ENCODE measurements at regions not wholly inside any gene's neighbourhood (a gene's known extent, or its start where the extent isn't known, plus 50 kb on each side); places are given as distances from the start of the nearest gene placed in this dataset.

- Histone ChIP-seq H3K79me2 (ENCODE audit: insufficient read depth, low read length) (no peaks in the 10 kb centered on the region), H4K20me1 (ENCODE audit: insufficient read depth, low read length) (no peaks in the 10 kb centered on the region), H2AFZ (ENCODE audit: low read length) (no peak overlapping the region), H3K4me1 (ENCODE audit: insufficient read depth, low read length) (no peaks in the 10 kb centered on the region), H3K4me2 (ENCODE audit: low read depth, low read length) (no peak overlapping the region), H3K9ac (ENCODE audit: insufficient read depth, low read depth, low read length) (no peak overlapping the region), H3K36me3 (replicated peaks in 1 of 2; ENCODE audit: control insufficient read depth in 1 of 2, insufficient read depth in 2 of 2, low read length in 2 of 2) (no peaks in the 10 kb centered on the region; a peak in 1 of 5 replicates), H3K27ac (ENCODE audit: extremely low read length, insufficient read depth, low read length) (no peak overlapping the region), H3K27me3 (ENCODE audit: control insufficient read depth in 1 of 2, insufficient read depth in 2 of 2, low read length in 2 of 2) (no peaks in the 10 kb centered on the region), H3K9me3 (ENCODE audit: low read length) (no peaks in the 10 kb centered on the region), H3K4me3 (replicated peaks in 1 of 3; ENCODE audit: insufficient read depth in 1 of 3, low read depth in 2 of 3, low read length in 3 of 3) (no peak overlapping the region)
- TF ChIP-seq NR2F1 (CRISPR knock-in tag; IDR thresholded peaks at IDR 0.05): no peak
- no peak for TF ChIP-seq ASH2L (IDR thresholded peaks at IDR 0.05; ENCODE audit: insufficient read length, low read depth, low read length)
- DNase-seq (ENCODE audit: low spot score) (no peak), FAIRE-seq (no peak), ATAC-seq (no peak)
- in situ Hi-C loops (cut with HindIII; ENCODE audit: extremely low pct_ligation_motif_present, low pct_unique_long_range_greater_than_20kb): no loop called here
- intact Hi-C loops (cut with micrococcal nuclease; ENCODE audit: unreplicated experiment): no loop called here
- WGBS (ENCODE audit: low lambda C conversion rate): 36% methylated on average over 4 of the region's 4 CpGs
- ChIA-PET CTCF (ENCODE audit: low intra/inter-chr PET ratio, low total read pairs) (no interaction called here), POLR2A (no interaction called here)
- no TSS peak for BruUV-seq (replicated peaks)
Measured at GRCh38 chr4:18247189-18247588, 225.6 kb upstream of the LCORL start.

- Histone ChIP-seq H3K4me1 (ENCODE audit: insufficient read depth, low read length) (no peaks in the 10 kb centered on the region), H3K9me3 (ENCODE audit: low read length) (no peaks in the 10 kb centered on the region), H3K79me2 (ENCODE audit: insufficient read depth, low read length) (no peaks in the 10 kb centered on the region), H3K27ac (ENCODE audit: extremely low read length, insufficient read depth, low read length) (no peak overlapping the region), H4K20me1 (ENCODE audit: insufficient read depth, low read length) (no peaks in the 10 kb centered on the region), H3K4me3 (replicated peaks in 1 of 3; ENCODE audit: insufficient read depth in 1 of 3, low read depth in 2 of 3, low read length in 3 of 3) (no peak overlapping the region), H3K27me3 (ENCODE audit: control insufficient read depth in 1 of 2, insufficient read depth in 2 of 2, low read length in 2 of 2) (no peaks in the 10 kb centered on the region), H3K9ac (ENCODE audit: insufficient read depth, low read depth, low read length) (no peak overlapping the region), H2AFZ (ENCODE audit: low read length) (no peak overlapping the region), H3K4me2 (ENCODE audit: low read depth, low read length) (no peak overlapping the region), H3K36me3 (replicated peaks in 1 of 2; ENCODE audit: control insufficient read depth in 1 of 2, insufficient read depth in 2 of 2, low read length in 2 of 2) (no peaks in the 10 kb centered on the region; a peak in 1 of 5 replicates)
- intact Hi-C loops (cut with micrococcal nuclease; ENCODE audit: unreplicated experiment) (no loop called here), in situ Hi-C loops (cut with HindIII; ENCODE audit: extremely low pct_ligation_motif_present, low pct_unique_long_range_greater_than_20kb) (no loop called here)
- FAIRE-seq: no peak
- ATAC-seq: no peak
- ChIA-PET POLR2A (no interaction called here), CTCF (ENCODE audit: low intra/inter-chr PET ratio, low total read pairs) (no interaction called here)
- no peak for DNase-seq (ENCODE audit: low spot score)
- WGBS (ENCODE audit: low lambda C conversion rate): 4% methylated on average over 5 of the region's 5 CpGs
- no TSS peak for BruUV-seq (replicated peaks)
- TF ChIP-seq ZNF792 (CRISPR knock-in tag; IDR thresholded peaks at IDR 0.05) (no peak), KMT2A (CRISPR knock-in tag; IDR thresholded peaks at IDR 0.05) (no peak), ZNF264 (CRISPR knock-in tag; IDR thresholded peaks at IDR 0.05) (no peak), HMG20B (CRISPR knock-in tag; conservative IDR thresholded peaks at IDR 0.05) (no peak), ZFP82 (CRISPR knock-in tag; IDR thresholded peaks at IDR 0.05; ENCODE audit: borderline replicate concordance) (no peak), ZNF800 (CRISPR knock-in tag; IDR thresholded peaks at IDR 0.05) (no peak), SAP130 (CRISPR knock-in tag; IDR thresholded peaks at IDR 0.05; ENCODE audit: low read depth) (no peak), ZNF883 (CRISPR knock-in tag; IDR thresholded peaks at IDR 0.05; ENCODE audit: not compliant biosample characterization) (no peak), PRDM4 (CRISPR knock-in tag; IDR thresholded peaks at IDR 0.05; ENCODE audit: borderline replicate concordance) (no peak)
Measured at GRCh38 chr4:18242919-18243693, 221.6 kb upstream of the LCORL start.

Measured in HepG2 (cell line).